HepG2 (cell line): ENCODE measurements at regions not wholly inside any gene's neighbourhood (a gene's known extent, or its start where the extent isn't known, plus 50 kb on each side); places are given as distances from the start of the nearest gene placed in this dataset.

Experiments used
- ATAC-seq: fragments of 200-7000 bp; cut with Tn5 transposase; 3 replicates; pipeline ENCODE4 v1.9.1; 2020; ENCODE audit warnings: mild to moderate bottlenecking, moderate library complexity
- BruUV-seq: library from RNA; stranded (reverse); fragments of 400-500 nt; replicated peaks from 2 replicates; lab custom pipeline; 2021; lab: Mats Ljungman, UMichigan
- CTCF ChIA-PET: fragments of 300-600 bp; formaldehyde crosslinking; extraction: SDS; loops from one replicate; lab custom pipeline; 2021; ENCODE audit warnings: low total read pairs, inconsistent platforms, low intra/inter-chr PET ratio; lab: Yijun Ruan, JAX
- POLR2A ChIA-PET: fragments of 350-600 bp; sonication (Branson Sonifier 250); formaldehyde crosslinking; loops from one replicate; lab custom pipeline; 2020; ENCODE audit warnings: antibody characterized with exemption, inconsistent platforms; lab: Yijun Ruan, JAX
- DNase-seq: peaks from one replicate; pipeline ENCODE4 v3.0.0-alpha.2; 2015; ENCODE audit warnings: low spot score
- FAIRE-seq: peaks from 3 replicates; lab custom pipeline; 2011; peaks lifted over from hg19 to GRCh38; lab: Jason Lieb, UNC
- H2AFZ ChIP-seq: one replicate; pipeline ENCODE4 v1.6.1; 2011; ENCODE audit warnings: low read length, inconsistent platforms
- H3K27ac ChIP-seq: fragments of 300-600 bp; 3 replicates; pipeline ENCODE4 v1.8.0; 2011; ENCODE audit warnings: mixed run types, mild to moderate bottlenecking, mixed read lengths, low read length, inconsistent platforms; ENCODE audit not compliant: insufficient read depth; ENCODE audit errors: extremely low read length
- H3K27me3 ChIP-seq, 2 experiments: fragments of 200-600 bp in 1 of 2; 2 replicates in 1 of 2; 3 replicates in 1 of 2; pipeline versions ENCODE4 v1.6.0 to v1.8.0; 2011; ENCODE audit warnings: low read length in 2 of 2, mild to moderate bottlenecking in 2 of 2, moderate library complexity in 2 of 2, inconsistent platforms in 1 of 2; ENCODE audit not compliant: insufficient read depth in 2 of 2, control insufficient read depth in 1 of 2
- H3K36me3 ChIP-seq, 2 experiments: fragments of 200-600 bp in 1 of 2; replicated peaks in 1 of 2; 2 replicates in 1 of 2; 3 replicates in 1 of 2; pipeline versions ENCODE4 v1.5.1 to v1.8.0; 2011; ENCODE audit warnings: low read length in 2 of 2, inconsistent platforms in 1 of 2; ENCODE audit not compliant: insufficient read depth in 2 of 2, control insufficient read depth in 1 of 2
- H3K4me1 ChIP-seq: 2 replicates; pipeline ENCODE4 v1.5.1; 2012; ENCODE audit warnings: low read length, inconsistent platforms; ENCODE audit not compliant: insufficient read depth
- H3K4me2 ChIP-seq: 2 replicates; pipeline ENCODE4 v1.6.0; 2011; ENCODE audit warnings: low read depth, low read length, inconsistent platforms
- H3K4me3 ChIP-seq, 3 experiments: fragments of 200-600 bp in 1 of 3; sonication (generic), shearing (Covaris generic) in 1 of 3; replicated peaks in 1 of 3; 2 replicates each; pipeline ENCODE4 v1.5.1; 2011 to 2016; ENCODE audit warnings: low read length in 3 of 3, inconsistent platforms in 2 of 3, low read depth in 2 of 3, mild to moderate bottlenecking in 2 of 3, control low read depth in 1 of 3, mixed read lengths in 1 of 3; ENCODE audit not compliant: insufficient read depth in 1 of 3
- H3K79me2 ChIP-seq: one replicate; pipeline ENCODE4 v1.6.1; 2011; ENCODE audit warnings: low read length, inconsistent platforms; ENCODE audit not compliant: insufficient read depth
- H3K9ac ChIP-seq: 2 replicates; pipeline ENCODE4 v1.6.0; 2011; ENCODE audit warnings: mild to moderate bottlenecking, low read depth, low read length, inconsistent platforms; ENCODE audit not compliant: insufficient read depth
- H3K9me3 ChIP-seq: 2 replicates; pipeline ENCODE4 v1.5.1; 2012; ENCODE audit warnings: mild to moderate bottlenecking, low read length
- H4K20me1 ChIP-seq: 2 replicates; pipeline ENCODE4 v1.6.0; 2011; ENCODE audit warnings: inconsistent platforms, mild to moderate bottlenecking, low read length, moderate library complexity; ENCODE audit not compliant: insufficient read depth
- MAFF ChIP-seq: IDR thresholded peaks from 2 replicates; pipeline ENCODE4 v1.6.1; 2011; ENCODE audit warnings: low read depth, low read length, improper control_type of control experiment
- MTA3 ChIP-seq: sonication (generic); formaldehyde crosslinking; IDR thresholded peaks from 2 replicates; pipeline ENCODE4 v1.4.0; 2020; ENCODE audit warnings: missing genetic modification reagents
- NFE2L2 ChIP-seq: fragments of 150-350 bp; IDR thresholded peaks from 2 replicates; pipeline ENCODE4 v1.6.1; 2014; ENCODE audit warnings: low read length
- TBX2 ChIP-seq: sonication (generic); formaldehyde crosslinking; IDR thresholded peaks from 2 replicates; pipeline ENCODE4 v1.5.0; 2020; ENCODE audit warnings: missing genetic modification reagents, mild to moderate bottlenecking, borderline replicate concordance
- TFE3 ChIP-seq: IDR thresholded peaks from 2 replicates; pipeline ENCODE4 v1.6.1; 2016
- TSC22D2 ChIP-seq: sonication (generic); formaldehyde crosslinking; IDR thresholded peaks from 2 replicates; pipeline ENCODE4 v1.5.1; 2020; ENCODE audit warnings: missing genetic modification reagents, mild to moderate bottlenecking, borderline replicate concordance
- ZBTB4 ChIP-seq: sonication (generic); formaldehyde crosslinking; IDR thresholded peaks from 2 replicates; pipeline ENCODE4 v1.4.0; 2020; ENCODE audit warnings: missing genetic modification reagents, mild to moderate bottlenecking, borderline replicate concordance
- ZFP36L1 ChIP-seq: sonication (generic); formaldehyde crosslinking; IDR thresholded peaks from 2 replicates; pipeline ENCODE4 v1.8.0; 2022; ENCODE audit warnings: mild to moderate bottlenecking, missing genetic modification reagents, moderate library complexity
- WGBS: methylation state at CpG from one replicate; pipeline ENCODE4 v1.1.6; 2017; ENCODE audit warnings: low lambda C conversion rate; 5-methylcytosine and 5-hydroxymethylcytosine counted together
- in situ Hi-C: cut with HindIII; loops from 2 replicates; pipeline ENCODE4 v1.10.0; 2017; ENCODE audit warnings: low pct_unique_long_range_greater_than_20kb; ENCODE audit not compliant: extremely low pct_ligation_motif_present
- intact Hi-C: fragments of 100-400 bp; cut with micrococcal nuclease; formaldehyde crosslinking; loops from one replicate; pipeline ENCODE4 v1.10.0; 2022; ENCODE audit not compliant: unreplicated experiment
- TF ChIP-seq, protein P1 (sequence below): sonication (generic); formaldehyde crosslinking; IDR thresholded peaks from 2 replicates; pipeline ENCODE4 v1.5.1; 2020; ENCODE audit warnings: mild to moderate bottlenecking, missing genetic modification reagents, borderline replicate concordance

DNA sequence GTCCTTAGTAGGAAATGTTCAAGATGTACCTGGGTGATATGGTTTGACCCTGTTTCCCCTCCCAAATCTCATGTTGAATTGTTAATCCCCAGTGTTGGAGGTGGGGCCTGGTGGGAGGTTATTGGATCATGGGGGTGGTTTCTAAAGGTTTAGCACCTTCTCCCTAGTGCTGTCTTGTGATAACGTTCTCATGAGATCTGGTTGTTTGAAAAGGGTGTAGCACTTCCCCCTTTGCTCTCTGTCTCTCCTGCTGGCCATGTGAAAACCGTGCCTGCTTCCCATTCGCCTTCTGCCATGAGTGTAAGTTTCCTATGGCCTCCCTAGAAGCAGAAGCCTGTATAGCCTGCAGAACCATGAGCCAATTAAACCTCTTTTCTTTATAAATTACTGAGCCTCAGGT lies 353.0 kb upstream of the SFSWAP start (continued):
- TF ChIP-seq ZBTB4 (no peak), TSC22D2 (CRISPR knock-in tag) (no peak), ZFP36L1 (CRISPR knock-in tag) (no peak), TFE3 (CRISPR knock-in tag) (no peak), MTA3 (CRISPR knock-in tag) (no peak), NFE2L2 (no peak), TBX2 (no peak), MAFF (no peak)

- Histone ChIP-seq H3K27ac (no peak overlapping the region), H2AFZ (no peak overlapping the region), H3K79me2 (no peaks in the 10 kb centered on the region), H3K36me3 (no peaks in the 10 kb centered on the region), H4K20me1 (no peaks in the 10 kb centered on the region), H3K4me2 (no peak overlapping the region), H3K27me3 (peaks cover 4 to 30% of the 10 kb centered on the region in 2 experiments), H3K9ac (no peak overlapping the region), H3K4me3 (no peak overlapping the region), H3K4me1 (no peaks in the 10 kb centered on the region; the same call in 1 of the 2 replicates), H3K9me3 (no peaks in the 10 kb centered on the region)
- 27% methylated on average over 10 of the region's 12 CpGs for WGBS
- ChIA-PET CTCF (no interaction called here), POLR2A (no interaction called here)
- FAIRE-seq (no peak), ATAC-seq (no peak), DNase-seq (no peak)
- intact Hi-C loops: no loop called here
- in situ Hi-C loops: no loop called here
- TF ChIP-seq, protein P1, sequence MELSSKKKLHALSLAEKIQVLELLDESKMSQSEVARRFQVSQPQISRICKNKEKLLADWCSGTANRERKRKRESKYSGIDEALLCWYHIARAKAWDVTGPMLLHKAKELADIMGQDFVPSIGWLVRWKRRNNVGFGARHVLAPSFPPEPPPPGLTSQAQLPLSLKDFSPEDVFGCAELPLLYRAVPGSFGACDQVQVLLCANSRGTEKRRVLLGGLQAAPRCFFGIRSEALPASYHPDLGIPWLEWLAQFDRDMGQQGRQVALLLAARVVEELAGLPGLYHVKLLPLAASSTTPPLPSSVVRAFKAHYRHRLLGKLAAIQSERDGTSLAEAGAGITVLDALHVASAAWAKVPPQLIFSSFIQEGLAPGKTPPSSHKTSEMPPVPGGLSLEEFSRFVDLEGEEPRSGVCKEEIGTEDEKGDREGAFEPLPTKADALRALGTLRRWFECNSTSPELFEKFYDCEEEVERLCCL: no peak
- no TSS peak for BruUV-seq
Measured at GRCh38 chr12:131362291-131363211, 348.3 kb upstream of the SFSWAP start.
